ENCODE measurements at regions not wholly inside any gene's neighbourhood (a gene's known extent, or its start where the extent isn't known, plus 50 kb on each side); places are given as distances from the start of the nearest gene placed in this dataset.

GRCh38 chr16:60199150-60199549 lies 1465.0 kb upstream of the GOT2 start:
- POLR2A ChIA-PET = no interaction called here
- H3K27me3 Mint-ChIP-seq (ENCODE audit: insufficient read depth, unreplicated experiment) = no peaks in the 10 kb centered on the region
- DNase-seq (ENCODE audit: unreplicated experiment) = no peak

GRCh38 chr16:60181536-60181935 lies 1447.4 kb upstream of the GOT2 start:
- no TSS peak for BruUV-seq (replicated peaks)
- POLR2A ChIA-PET = interaction anchor here (1.1 kb wide), 1 partner anchor 10 kb away, joined by 4 read pairs; no protein-coding TSS in a partner anchor
- CTCF ChIA-PET = no interaction called here
- no peaks in the 10 kb centered on the region for H3K36me3 Mint-ChIP-seq (ENCODE audit: insufficient read depth, unreplicated experiment)
- H3K27ac Mint-ChIP-seq (ENCODE audit: low read depth, unreplicated experiment) = no peak overlapping the region
- no peak overlapping the region for H3K4me3 Mint-ChIP-seq (ENCODE audit: unreplicated experiment)
- H3K27me3 Mint-ChIP-seq (ENCODE audit: insufficient read depth, unreplicated experiment) = no peaks in the 10 kb centered on the region
- peaks cover 7% of the 10 kb centered on the region for H3K9me3 Mint-ChIP-seq (ENCODE audit: unreplicated experiment)
- intact Hi-C loops (cut with micrococcal nuclease) = no loop called here
- no peaks in the 10 kb centered on the region for H3K4me1 Mint-ChIP-seq (ENCODE audit: insufficient read depth, unreplicated experiment)
- TF ChIP-seq, protein P1, sequence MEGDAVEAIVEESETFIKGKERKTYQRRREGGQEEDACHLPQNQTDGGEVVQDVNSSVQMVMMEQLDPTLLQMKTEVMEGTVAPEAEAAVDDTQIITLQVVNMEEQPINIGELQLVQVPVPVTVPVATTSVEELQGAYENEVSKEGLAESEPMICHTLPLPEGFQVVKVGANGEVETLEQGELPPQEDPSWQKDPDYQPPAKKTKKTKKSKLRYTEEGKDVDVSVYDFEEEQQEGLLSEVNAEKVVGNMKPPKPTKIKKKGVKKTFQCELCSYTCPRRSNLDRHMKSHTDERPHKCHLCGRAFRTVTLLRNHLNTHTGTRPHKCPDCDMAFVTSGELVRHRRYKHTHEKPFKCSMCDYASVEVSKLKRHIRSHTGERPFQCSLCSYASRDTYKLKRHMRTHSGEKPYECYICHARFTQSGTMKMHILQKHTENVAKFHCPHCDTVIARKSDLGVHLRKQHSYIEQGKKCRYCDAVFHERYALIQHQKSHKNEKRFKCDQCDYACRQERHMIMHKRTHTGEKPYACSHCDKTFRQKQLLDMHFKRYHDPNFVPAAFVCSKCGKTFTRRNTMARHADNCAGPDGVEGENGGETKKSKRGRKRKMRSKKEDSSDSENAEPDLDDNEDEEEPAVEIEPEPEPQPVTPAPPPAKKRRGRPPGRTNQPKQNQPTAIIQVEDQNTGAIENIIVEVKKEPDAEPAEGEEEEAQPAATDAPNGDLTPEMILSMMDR (IDR thresholded peaks at IDR 0.05; ENCODE audit: unreplicated experiment) = no peak
- no peak for DNase-seq (ENCODE audit: unreplicated experiment)

More at GRCh38 chr16:60199150-60199549, 1465.0 kb upstream of the GOT2 start:
- intact Hi-C loops (cut with micrococcal nuclease) = no loop called here
- CTCF ChIA-PET = no interaction called here
- H3K36me3 Mint-ChIP-seq (ENCODE audit: insufficient read depth, unreplicated experiment) = no peaks in the 10 kb centered on the region
- TF ChIP-seq, protein P1 (IDR thresholded peaks at IDR 0.05; ENCODE audit: unreplicated experiment) = no peak
- H3K4me3 Mint-ChIP-seq (ENCODE audit: unreplicated experiment) = no peak overlapping the region
- H3K4me1 Mint-ChIP-seq (ENCODE audit: insufficient read depth, unreplicated experiment) = peaks cover 7% of the 10 kb centered on the region
- H3K27ac Mint-ChIP-seq (ENCODE audit: low read depth, unreplicated experiment) = no peak overlapping the region
- no peaks in the 10 kb centered on the region for H3K9me3 Mint-ChIP-seq (ENCODE audit: unreplicated experiment)
- BruUV-seq (replicated peaks) = no TSS peak

DNA sequence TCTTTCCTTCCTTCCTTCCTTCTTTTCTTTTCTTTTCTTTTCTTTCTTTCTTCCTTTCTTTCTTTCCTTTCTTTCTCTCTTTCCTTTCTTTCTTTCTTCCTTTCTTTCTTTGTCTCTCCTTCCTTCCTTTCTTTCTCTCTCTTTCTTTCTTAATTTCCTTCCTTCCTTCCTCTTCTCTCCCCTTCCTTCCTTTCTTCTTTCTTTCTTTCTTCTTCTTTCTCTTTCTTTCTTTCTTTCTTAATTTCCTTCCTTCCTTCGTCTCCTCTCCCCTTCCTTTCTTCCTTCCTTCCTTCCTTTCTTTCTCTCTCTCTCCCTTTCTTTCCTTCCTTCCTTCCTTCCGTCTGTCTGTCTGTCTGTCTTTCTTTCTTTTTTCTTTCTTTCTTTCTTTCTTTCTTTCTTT lies 1446.5 kb upstream of the GOT2 start:
- ChIA-PET POLR2A (interaction anchor here (1.1 kb wide), 1 partner anchor 10 kb away, joined by 4 read pairs; no protein-coding TSS in a partner anchor), CTCF (no interaction called here)
- Mint-ChIP-seq H3K4me1 (ENCODE audit: insufficient read depth, unreplicated experiment) (no peaks in the 10 kb centered on the region), H3K9me3 (ENCODE audit: unreplicated experiment) (peaks cover 7% of the 10 kb centered on the region), H3K4me3 (ENCODE audit: unreplicated experiment) (no peak overlapping the region), H3K27ac (ENCODE audit: low read depth, unreplicated experiment) (no peak overlapping the region), H3K27me3 (ENCODE audit: insufficient read depth, unreplicated experiment) (no peaks in the 10 kb centered on the region), H3K36me3 (ENCODE audit: insufficient read depth, unreplicated experiment) (no peaks in the 10 kb centered on the region)
- intact Hi-C loops (cut with micrococcal nuclease) = no loop called here
- DNase-seq (ENCODE audit: unreplicated experiment) = no peak
- BruUV-seq (replicated peaks) = no TSS peak
- TF ChIP-seq, protein P1 (IDR thresholded peaks at IDR 0.05; ENCODE audit: unreplicated experiment) = no peak

DNA sequence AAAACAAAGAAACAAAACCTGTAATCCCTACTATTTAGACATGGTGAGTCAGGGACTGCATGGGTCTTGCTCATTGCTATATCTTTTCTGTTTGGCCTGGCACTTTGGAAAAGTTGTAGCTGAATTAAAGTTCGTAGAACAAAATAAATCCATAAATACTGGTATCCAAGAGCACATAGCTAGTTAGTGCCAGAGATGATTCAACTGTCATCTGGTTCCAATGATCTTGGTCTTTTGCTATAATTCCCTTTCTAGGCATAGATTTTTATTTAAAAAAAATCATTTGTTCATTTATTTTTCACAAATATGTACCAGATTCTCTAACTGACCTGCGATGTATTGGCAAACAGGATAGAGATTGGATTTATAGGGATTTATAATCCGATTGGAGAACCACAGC lies 1436.1 kb upstream of the GOT2 start:
- Mint-ChIP-seq H3K27me3 (ENCODE audit: insufficient read depth, unreplicated experiment) (no peaks in the 10 kb centered on the region), H3K36me3 (ENCODE audit: insufficient read depth, unreplicated experiment) (peaks cover 7% of the 10 kb centered on the region), H3K27ac (ENCODE audit: low read depth, unreplicated experiment) (no peak overlapping the region), H3K4me1 (ENCODE audit: insufficient read depth, unreplicated experiment) (no peaks in the 10 kb centered on the region), H3K4me3 (ENCODE audit: unreplicated experiment) (no peak overlapping the region), H3K9me3 (ENCODE audit: unreplicated experiment) (peaks cover 7% of the 10 kb centered on the region)
- ChIA-PET POLR2A (no interaction called here), CTCF (interaction anchor here (0.6 to 0.7 kb wide), 3 partner anchors 255 to 873 kb away, joined by 3 to 4 read pairs (median 3); no protein-coding TSS in a partner anchor)
- no TSS peak for BruUV-seq (replicated peaks)
- intact Hi-C loops (cut with micrococcal nuclease) = no loop called here
- no peak for DNase-seq (ENCODE audit: unreplicated experiment)
- TF ChIP-seq, protein P1 (IDR thresholded peaks at IDR 0.05; ENCODE audit: unreplicated experiment) = no peak
